Natural killer cell (primary cell): ENCODE measurements at regions not wholly inside any gene's neighbourhood (a gene's known extent, or its start where the extent isn't known, plus 50 kb on each side); places are given as distances from the start of the nearest gene placed in this dataset.
"Not testable (repeated sequence)": the region's sequence is repeated elsewhere in the genome, so short reads cannot be mapped to it uniquely, and the experiment has no call there.

ENCODE experiments used
- ATAC-seq, 3 donors: fragments of 150-1000 bp in 2 of 3; fragments of 200-7000 bp in 1 of 3; cut with Tn5 transposase; 1 replicate in 1 of 3; 2 replicates in 2 of 3; pipeline ENCODE4 v1.10.0; 2021; ENCODE audit warnings: mild to moderate bottlenecking in 2 of 3, moderate library complexity in 2 of 3
- DNase-seq, 2 donors: peaks; one replicate each; pipeline versions ENCODE4 v3.0.0 to v3.0.0-alpha.2; 2013 to 2021; ENCODE audit warnings: mixed read lengths in 1 of 2
- H3K27ac ChIP-seq: one replicate; pipeline ENCODE4 v1.5.1; 2013; ENCODE audit warnings: mild to moderate bottlenecking, low read length
- H3K27me3 ChIP-seq: one replicate; pipeline ENCODE4 v1.6.1; 2013; ENCODE audit warnings: low read length; ENCODE audit not compliant: control insufficient read depth, insufficient read depth
- H3K36me3 ChIP-seq: one replicate; pipeline ENCODE4 v1.6.1; 2013; ENCODE audit warnings: low read length; ENCODE audit not compliant: control insufficient read depth, insufficient read depth
- H3K4me1 ChIP-seq: one replicate; pipeline ENCODE4 v1.6.1; 2013; ENCODE audit warnings: low read length; ENCODE audit not compliant: control insufficient read depth, insufficient read depth
- H3K4me3 ChIP-seq: one replicate; pipeline ENCODE4 v1.5.1; 2013; ENCODE audit warnings: low read length
- H3K9me3 ChIP-seq: one replicate; pipeline ENCODE4 v1.6.1; 2013; ENCODE audit warnings: low read length; ENCODE audit not compliant: control insufficient read depth, insufficient read depth
- H3K27ac Mint-ChIP-seq, 2 donors: one replicate each; pipeline ENCODE4 v1.8.0; 2022; ENCODE audit warnings: mild to moderate bottlenecking in 2 of 2, mixed read lengths in 2 of 2, moderate library complexity in 1 of 2
- H3K27me3 Mint-ChIP-seq, 2 donors: one replicate each; pipeline ENCODE4 v1.8.0; 2022; ENCODE audit warnings: low read depth in 2 of 2, mixed read lengths in 2 of 2
- H3K36me3 Mint-ChIP-seq: one replicate; pipeline ENCODE4 v1.8.0; 2022; ENCODE audit warnings: mixed read lengths
- H3K4me1 Mint-ChIP-seq, 2 donors: one replicate each; pipeline ENCODE4 v1.8.0; 2022; ENCODE audit warnings: mixed read lengths in 2 of 2
- H3K4me3 Mint-ChIP-seq: one replicate; pipeline ENCODE4 v1.8.0; 2022; ENCODE audit warnings: mild to moderate bottlenecking, moderate library complexity, mixed read lengths
- H3K9me3 Mint-ChIP-seq, 2 donors: one replicate each; pipeline ENCODE4 v1.8.0; 2022; ENCODE audit warnings: mixed read lengths in 2 of 2
- CTCF ChIP-seq: fragments of 200-600 bp; IDR thresholded peaks from one replicate; pipeline ENCODE4 v1.8.0; 2022; ENCODE audit warnings: antibody characterized with exemption
- WGBS: methylation state at CpG from one replicate; pipeline ENCODE4 v1.1.7; 2013; ENCODE audit warnings: missing lambda C conversion rate; ENCODE audit not compliant: insufficient coverage; 5-methylcytosine and 5-hydroxymethylcytosine counted together
- intact Hi-C: fragments of 100-400 bp; cut with micrococcal nuclease; formaldehyde crosslinking; loops from one replicate; pipeline ENCODE4 v1.14.2; 2022

GRCh38 chr5:34439601-34440000 lies 216.5 kb upstream of the RAI14 start:
- intact Hi-C loops: no loop called here
- ATAC-seq: no peak
- Histone ChIP-seq H3K4me3 (no peak overlapping the region), H3K9me3 (no peaks in the 10 kb centered on the region), H3K27me3 (no peaks in the 10 kb centered on the region), H3K36me3 (no peaks in the 10 kb centered on the region), H3K27ac (no peak overlapping the region), H3K4me1 (no peaks in the 10 kb centered on the region)
- no peak overlapping the region for H3K4me3 Mint-ChIP-seq
- WGBS: 82% methylated on average over 6 of the region's 7 CpGs
- H3K4me1 Mint-ChIP-seq: no peaks in the 10 kb centered on the region
- no peak overlapping the region for H3K27ac Mint-ChIP-seq
- no peaks in the 10 kb centered on the region for H3K36me3 Mint-ChIP-seq
- DNase-seq: no peak
- peaks cover 2 to 11% of the 10 kb centered on the region in 2 donors for H3K27me3 Mint-ChIP-seq
- TF ChIP-seq CTCF: no peak
- H3K9me3 Mint-ChIP-seq: no peaks in the 10 kb centered on the region

- intact Hi-C loops, H3K4me1 Mint-ChIP-seq, ATAC-seq, H3K36me3 Mint-ChIP-seq, H3K27ac ChIP-seq, H3K4me1 ChIP-seq, H3K4me3 ChIP-seq, H3K9me3 ChIP-seq, H3K27me3 ChIP-seq, H3K4me3 Mint-ChIP-seq, DNase-seq, H3K9me3 Mint-ChIP-seq, H3K27ac Mint-ChIP-seq, H3K36me3 ChIP-seq: not testable (repeated sequence)
- 100% methylated on average over 1 of the region's 1 CpG for WGBS
- peaks cover 7 to 13% of the 10 kb centered on the region in 2 donors for H3K27me3 Mint-ChIP-seq
These were observed 214.4 kb upstream of the RAI14 start for GRCh38 chr5:34441767-34442166.

- Histone ChIP-seq H3K27ac (no peak overlapping the region), H3K4me1 (no peaks in the 10 kb centered on the region), H3K27me3 (no peaks in the 10 kb centered on the region), H3K9me3 (no peaks in the 10 kb centered on the region), H3K4me3 (no peak overlapping the region), H3K36me3 (no peaks in the 10 kb centered on the region)
- Mint-ChIP-seq H3K27ac (no peak overlapping the region), H3K4me3 (no peak overlapping the region), H3K9me3 (no peaks in the 10 kb centered on the region), H3K27me3 (peaks cover 16 to 33% of the 10 kb centered on the region in 2 donors), H3K4me1 (no peaks in the 10 kb centered on the region), H3K36me3 (no peaks in the 10 kb centered on the region)
- DNase-seq (no peak), ATAC-seq (no peak)
- intact Hi-C loops: no loop called here
- 47% methylated on average over 3 of the region's 3 CpGs for WGBS
- TF ChIP-seq CTCF: no peak
These were observed 208.7 kb upstream of the RAI14 start for GRCh38 chr5:34447424-34447823.

- DNase-seq (no peak), ATAC-seq (no peak)
- no peak overlapping the region for H3K4me3 ChIP-seq
- H3K27me3 ChIP-seq: no peaks in the 10 kb centered on the region
- H3K9me3 ChIP-seq: no peaks in the 10 kb centered on the region
- intact Hi-C loops: no loop called here
- H3K27ac ChIP-seq: no peak overlapping the region
- H3K4me1 Mint-ChIP-seq: no peaks in the 10 kb centered on the region
- no peaks in the 10 kb centered on the region for H3K36me3 ChIP-seq
- H3K4me3 Mint-ChIP-seq: no peak overlapping the region
- H3K4me1 ChIP-seq: no peaks in the 10 kb centered on the region
- no peak for TF ChIP-seq CTCF
- no peaks in the 10 kb centered on the region for H3K36me3 Mint-ChIP-seq
- 77% methylated on average over 3 of the region's 3 CpGs for WGBS
- H3K27me3 Mint-ChIP-seq: peaks cover 21 to 43% of the 10 kb centered on the region in 2 donors
- H3K27ac Mint-ChIP-seq: no peak overlapping the region
- no peaks in the 10 kb centered on the region for H3K9me3 Mint-ChIP-seq
These were observed 206.5 kb upstream of the RAI14 start for GRCh38 chr5:34449639-34450038.
